ENCODE measurements at regions not wholly inside any gene's neighbourhood (a gene's known extent, or its start where the extent isn't known, plus 50 kb on each side); places are given as distances from the start of the nearest gene placed in this dataset.

DNA sequence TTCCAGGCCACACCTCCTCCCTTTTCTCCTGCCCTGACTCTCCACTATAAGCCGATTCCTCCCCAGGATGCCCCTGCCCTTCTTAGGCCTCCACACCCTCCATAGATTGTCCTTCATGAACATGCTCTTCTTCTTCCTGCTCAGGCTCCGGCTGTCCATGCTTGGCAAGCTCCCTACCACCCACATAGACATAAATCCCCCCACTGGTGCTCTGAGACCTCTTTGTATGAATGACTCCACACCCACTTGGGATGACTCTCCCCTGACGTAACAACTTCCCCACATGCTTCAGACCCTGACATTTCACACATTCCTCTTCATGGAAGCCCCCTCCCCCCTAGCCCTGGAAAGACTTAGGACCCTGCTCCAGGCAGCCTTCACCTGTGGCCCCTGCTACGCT lies 542.5 kb upstream of the LARGE1 start:
- peaks cover 0 to 6% (median 0%) of the 10 kb centered on the region in 4 donors for H3K27me3 ChIP-seq (ENCODE audit: control insufficient read depth in 4 of 4, insufficient read depth in 4 of 4, low read length in 3 of 4)
- peaks cover 0 to 2% (median 0%) of the 10 kb centered on the region in 4 donors for H3K36me3 ChIP-seq (ENCODE audit: control insufficient read depth in 4 of 4, insufficient read depth in 3 of 4, low read depth in 1 of 4, low read length in 3 of 4)
- H3K4me3 ChIP-seq (ENCODE audit: low read depth in 1 of 3, low read length in 3 of 3) = no peak overlapping the region
- DNase-seq (ENCODE audit: low spot score) = no peak
- 69% methylated on average over 4 of the region's 4 CpGs for WGBS
- H3K4me1 ChIP-seq (ENCODE audit: control insufficient read depth in 4 of 4, insufficient read depth in 4 of 4, low read length in 3 of 4) = no peaks in the 10 kb centered on the region
- no peaks in the 10 kb centered on the region for H3K9me3 ChIP-seq (ENCODE audit: control insufficient read depth in 4 of 4, low read length in 3 of 4)
- TF ChIP-seq GABPA (IDR thresholded peaks at IDR 0.05 in 1 of 2, conservative IDR thresholded peaks at IDR 0.05 in 1 of 2) = no peak
- TF ChIP-seq JUND (IDR thresholded peaks at IDR 0.05) = no peak
- TF ChIP-seq, protein P1, sequence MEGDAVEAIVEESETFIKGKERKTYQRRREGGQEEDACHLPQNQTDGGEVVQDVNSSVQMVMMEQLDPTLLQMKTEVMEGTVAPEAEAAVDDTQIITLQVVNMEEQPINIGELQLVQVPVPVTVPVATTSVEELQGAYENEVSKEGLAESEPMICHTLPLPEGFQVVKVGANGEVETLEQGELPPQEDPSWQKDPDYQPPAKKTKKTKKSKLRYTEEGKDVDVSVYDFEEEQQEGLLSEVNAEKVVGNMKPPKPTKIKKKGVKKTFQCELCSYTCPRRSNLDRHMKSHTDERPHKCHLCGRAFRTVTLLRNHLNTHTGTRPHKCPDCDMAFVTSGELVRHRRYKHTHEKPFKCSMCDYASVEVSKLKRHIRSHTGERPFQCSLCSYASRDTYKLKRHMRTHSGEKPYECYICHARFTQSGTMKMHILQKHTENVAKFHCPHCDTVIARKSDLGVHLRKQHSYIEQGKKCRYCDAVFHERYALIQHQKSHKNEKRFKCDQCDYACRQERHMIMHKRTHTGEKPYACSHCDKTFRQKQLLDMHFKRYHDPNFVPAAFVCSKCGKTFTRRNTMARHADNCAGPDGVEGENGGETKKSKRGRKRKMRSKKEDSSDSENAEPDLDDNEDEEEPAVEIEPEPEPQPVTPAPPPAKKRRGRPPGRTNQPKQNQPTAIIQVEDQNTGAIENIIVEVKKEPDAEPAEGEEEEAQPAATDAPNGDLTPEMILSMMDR (IDR thresholded peaks at IDR 0.05; ENCODE audit: low read depth, low read length, missing input control) = no peak
- no peak for TF ChIP-seq FOXA2 (IDR thresholded peaks at IDR 0.05)
- TF ChIP-seq, protein P2, sequence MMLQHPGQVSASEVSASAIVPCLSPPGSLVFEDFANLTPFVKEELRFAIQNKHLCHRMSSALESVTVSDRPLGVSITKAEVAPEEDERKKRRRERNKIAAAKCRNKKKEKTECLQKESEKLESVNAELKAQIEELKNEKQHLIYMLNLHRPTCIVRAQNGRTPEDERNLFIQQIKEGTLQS (IDR thresholded peaks at IDR 0.05) = no peak
- TF ChIP-seq HNF4A (conservative IDR thresholded peaks at IDR 0.05) = no peak
- no peak for TF ChIP-seq SP1 (IDR thresholded peaks at IDR 0.05)
- no peak for TF ChIP-seq TAF1 (conservative IDR thresholded peaks at IDR 0.05)
- no peak overlapping the region for H3K27ac ChIP-seq (ENCODE audit: low read depth in 1 of 2, low read length in 2 of 2)
- no peak overlapping the region for H3K9ac ChIP-seq (ENCODE audit: low read depth in 1 of 2, low read length in 2 of 2)

DNA sequence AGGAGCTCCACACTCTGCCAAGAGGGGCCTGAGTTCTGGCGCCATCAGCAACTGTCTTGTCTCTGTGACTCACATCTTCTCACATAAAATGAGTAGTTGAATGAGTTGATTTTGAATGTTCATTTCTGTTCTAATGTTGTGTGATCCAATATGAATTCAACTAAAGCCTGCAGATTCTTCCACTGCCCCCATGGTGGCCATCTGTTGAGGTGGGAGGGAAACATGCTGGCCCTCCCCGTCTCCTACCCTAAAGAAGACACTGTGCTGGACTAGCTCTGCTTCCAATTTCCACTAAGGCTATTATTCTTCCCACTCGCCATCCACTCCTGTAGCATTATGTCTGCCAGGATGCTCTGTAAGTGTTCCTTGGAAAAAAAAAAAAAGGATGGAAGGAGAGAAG lies 555.6 kb upstream of the LARGE1 start:
- no peak for TF ChIP-seq HNF4A (conservative IDR thresholded peaks at IDR 0.05)
- no peak for TF ChIP-seq TAF1 (conservative IDR thresholded peaks at IDR 0.05)
- TF ChIP-seq, protein P3, sequence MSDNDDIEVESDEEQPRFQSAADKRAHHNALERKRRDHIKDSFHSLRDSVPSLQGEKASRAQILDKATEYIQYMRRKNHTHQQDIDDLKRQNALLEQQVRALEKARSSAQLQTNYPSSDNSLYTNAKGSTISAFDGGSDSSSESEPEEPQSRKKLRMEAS (IDR thresholded peaks at IDR 0.05) = no peak
- TF ChIP-seq FOXA2 (IDR thresholded peaks at IDR 0.05) = no peak
- TF ChIP-seq REST (IDR thresholded peaks at IDR 0.05) = no peak
- no peak for TF ChIP-seq JUND (IDR thresholded peaks at IDR 0.05)
- TF ChIP-seq GABPA (IDR thresholded peaks at IDR 0.05 in 1 of 2, conservative IDR thresholded peaks at IDR 0.05 in 1 of 2) = no peak
- TF ChIP-seq, protein P4, sequence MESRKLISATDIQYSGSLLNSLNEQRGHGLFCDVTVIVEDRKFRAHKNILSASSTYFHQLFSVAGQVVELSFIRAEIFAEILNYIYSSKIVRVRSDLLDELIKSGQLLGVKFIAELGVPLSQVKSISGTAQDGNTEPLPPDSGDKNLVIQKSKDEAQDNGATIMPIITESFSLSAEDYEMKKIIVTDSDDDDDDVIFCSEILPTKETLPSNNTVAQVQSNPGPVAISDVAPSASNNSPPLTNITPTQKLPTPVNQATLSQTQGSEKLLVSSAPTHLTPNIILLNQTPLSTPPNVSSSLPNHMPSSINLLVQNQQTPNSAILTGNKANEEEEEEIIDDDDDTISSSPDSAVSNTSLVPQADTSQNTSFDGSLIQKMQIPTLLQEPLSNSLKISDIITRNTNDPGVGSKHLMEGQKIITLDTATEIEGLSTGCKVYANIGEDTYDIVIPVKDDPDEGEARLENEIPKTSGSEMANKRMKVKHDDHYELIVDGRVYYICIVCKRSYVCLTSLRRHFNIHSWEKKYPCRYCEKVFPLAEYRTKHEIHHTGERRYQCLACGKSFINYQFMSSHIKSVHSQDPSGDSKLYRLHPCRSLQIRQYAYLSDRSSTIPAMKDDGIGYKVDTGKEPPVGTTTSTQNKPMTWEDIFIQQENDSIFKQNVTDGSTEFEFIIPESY (IDR thresholded peaks at IDR 0.05) = no peak
- no peak for TF ChIP-seq YY1 (IDR thresholded peaks at IDR 0.05)
- no peak for TF ChIP-seq EGR1 (IDR thresholded peaks at IDR 0.05; ENCODE audit: low read depth in 2 of 2)
- TF ChIP-seq, protein P2 (IDR thresholded peaks at IDR 0.05) = no peak
- TF ChIP-seq RXRA (IDR thresholded peaks at IDR 0.05) = no peak
- TF ChIP-seq HNF4G (IDR thresholded peaks at IDR 0.05) = no peak
- no peak for TF ChIP-seq FOXA1 (IDR thresholded peaks at IDR 0.05)
- TF ChIP-seq SP1 (IDR thresholded peaks at IDR 0.05) = no peak
- TF ChIP-seq NR2F2 (IDR thresholded peaks at IDR 0.05) = no peak
- no peak for TF ChIP-seq RAD21 (IDR thresholded peaks at IDR 0.05)
- no peak for DNase-seq (ENCODE audit: low spot score)
- no peak overlapping the region for H3K9ac ChIP-seq (ENCODE audit: low read depth in 1 of 2, low read length in 2 of 2)
- no peak overlapping the region for H3K27ac ChIP-seq (ENCODE audit: low read depth in 1 of 2, low read length in 2 of 2)
- peaks cover 0 to 6% (median 1%) of the 10 kb centered on the region in 4 donors for H3K9me3 ChIP-seq (ENCODE audit: control insufficient read depth in 4 of 4, low read length in 3 of 4)
- WGBS = 68% methylated on average over 3 of the region's 3 CpGs
- H3K27me3 ChIP-seq (ENCODE audit: control insufficient read depth in 4 of 4, insufficient read depth in 4 of 4, low read length in 3 of 4) = no peaks in the 10 kb centered on the region
- no peaks in the 10 kb centered on the region for H3K4me1 ChIP-seq (ENCODE audit: control insufficient read depth in 4 of 4, insufficient read depth in 4 of 4, low read length in 3 of 4)
- H3K36me3 ChIP-seq (ENCODE audit: control insufficient read depth in 4 of 4, insufficient read depth in 3 of 4, low read depth in 1 of 4, low read length in 3 of 4) = no peaks in the 10 kb centered on the region
- no peak overlapping the region for H3K4me3 ChIP-seq (ENCODE audit: low read depth in 1 of 3, low read length in 3 of 3)
